Suprapubic skin (tissue), 4 donors: ENCODE measurements at regions not wholly inside any gene's neighbourhood (a gene's known extent, or its start where the extent isn't known, plus 50 kb on each side); places are given as distances from the start of the nearest gene placed in this dataset.

Experiments
- EP300 ChIP-seq: sonication (generic); formaldehyde crosslinking; IDR thresholded peaks from one replicate; pipeline ENCODE4 v1.6.1; 2017; ENCODE audit warnings: antibody characterized with exemption
- POLR2A ChIP-seq, 2 donors: fragments of 450-650 bp; IDR thresholded peaks; one replicate each; pipeline ENCODE4 v1.6.1; 2017; ENCODE audit warnings: antibody characterized with exemption in 2 of 2, mild to moderate bottlenecking in 2 of 2, moderate library complexity in 2 of 2
- POLR2AphosphoS5 ChIP-seq, 3 donors: sonication (generic); formaldehyde crosslinking; IDR thresholded peaks; one replicate each; pipeline ENCODE4 v1.6.1; 2017; ENCODE audit warnings: antibody characterized with exemption in 3 of 3
- TF ChIP-seq, protein P1 (sequence below), 2 donors: fragments of 200-600 bp in 1 of 2; fragments of 450-650 bp in 1 of 2; sonication (generic) in 1 of 2; IDR thresholded peaks; one replicate each; pipeline ENCODE4 v1.5.1; 2016 to 2019; ENCODE audit warnings: antibody characterized with exemption in 2 of 2, mild to moderate bottlenecking in 1 of 2, moderate library complexity in 1 of 2

DNA sequence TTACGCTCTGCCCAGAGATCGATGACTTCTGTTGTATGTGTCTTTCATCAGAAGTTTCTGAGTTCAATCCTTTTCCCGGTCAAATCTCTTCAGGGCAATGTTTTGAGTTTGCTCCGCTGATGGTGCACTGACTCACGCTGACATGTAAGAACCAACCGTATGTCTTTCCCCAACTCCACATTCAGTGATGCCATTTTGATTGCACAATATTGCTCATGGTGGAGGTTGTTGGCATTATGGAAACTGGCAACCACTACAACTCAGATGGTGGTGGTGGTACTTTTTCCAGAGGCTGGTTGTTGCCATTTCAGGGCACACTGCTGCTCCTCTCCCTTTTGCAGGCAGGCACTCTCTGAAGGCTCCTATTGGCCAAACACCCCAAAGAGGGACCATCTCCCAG is 751.5 kb downstream of the DCDC2C start:
- TF ChIP-seq POLR2AphosphoS5 (IDR thresholded peaks at IDR 0.05) = no peak
- TF ChIP-seq, protein P1, sequence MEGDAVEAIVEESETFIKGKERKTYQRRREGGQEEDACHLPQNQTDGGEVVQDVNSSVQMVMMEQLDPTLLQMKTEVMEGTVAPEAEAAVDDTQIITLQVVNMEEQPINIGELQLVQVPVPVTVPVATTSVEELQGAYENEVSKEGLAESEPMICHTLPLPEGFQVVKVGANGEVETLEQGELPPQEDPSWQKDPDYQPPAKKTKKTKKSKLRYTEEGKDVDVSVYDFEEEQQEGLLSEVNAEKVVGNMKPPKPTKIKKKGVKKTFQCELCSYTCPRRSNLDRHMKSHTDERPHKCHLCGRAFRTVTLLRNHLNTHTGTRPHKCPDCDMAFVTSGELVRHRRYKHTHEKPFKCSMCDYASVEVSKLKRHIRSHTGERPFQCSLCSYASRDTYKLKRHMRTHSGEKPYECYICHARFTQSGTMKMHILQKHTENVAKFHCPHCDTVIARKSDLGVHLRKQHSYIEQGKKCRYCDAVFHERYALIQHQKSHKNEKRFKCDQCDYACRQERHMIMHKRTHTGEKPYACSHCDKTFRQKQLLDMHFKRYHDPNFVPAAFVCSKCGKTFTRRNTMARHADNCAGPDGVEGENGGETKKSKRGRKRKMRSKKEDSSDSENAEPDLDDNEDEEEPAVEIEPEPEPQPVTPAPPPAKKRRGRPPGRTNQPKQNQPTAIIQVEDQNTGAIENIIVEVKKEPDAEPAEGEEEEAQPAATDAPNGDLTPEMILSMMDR (IDR thresholded peaks at IDR 0.05) = no peak
- no peak for TF ChIP-seq EP300
- TF ChIP-seq POLR2A (IDR thresholded peaks at IDR 0.05) = no peak
